ENCODE measurements at regions not wholly inside any gene's neighbourhood (a gene's known extent, or its start where the extent isn't known, plus 50 kb on each side); places are given as distances from the start of the nearest gene placed in this dataset.

- Histone ChIP-seq H3K4me1 (ENCODE audit: insufficient read depth, low read length) (no peaks in the 10 kb centered on the region), H4K20me1 (ENCODE audit: insufficient read depth, low read length) (no peaks in the 10 kb centered on the region), H3K27ac (ENCODE audit: low read depth, low read length) (no peak overlapping the region), H2AFZ (ENCODE audit: low read depth, low read length) (no peak overlapping the region), H3K36me3 (ENCODE audit: insufficient read depth, low read length) (no peaks in the 10 kb centered on the region), H3K4me2 (ENCODE audit: low read length) (no peak overlapping the region), H3K79me2 (ENCODE audit: insufficient read depth, low read length) (no peaks in the 10 kb centered on the region), H3K9ac (ENCODE audit: low read length) (no peak overlapping the region), H3K27me3 (ENCODE audit: insufficient read depth, low read length) (no peaks in the 10 kb centered on the region), H3K4me3 (ENCODE audit: insufficient read depth, low read depth, low read length) (no peak overlapping the region), H3K9me3 (ENCODE audit: insufficient read depth, low read depth, low read length) (no peaks in the 10 kb centered on the region)
- no peaks in the 10 kb centered on the region for H3K27me3 Mint-ChIP-seq (ENCODE audit: low read depth, unreplicated experiment)
- DNase-seq (ENCODE audit: low read depth) = no peak
- peaks cover 2% of the 10 kb centered on the region for H3K4me1 Mint-ChIP-seq (ENCODE audit: low read depth, unreplicated experiment)
- FAIRE-seq = no peak
- H3K36me3 Mint-ChIP-seq (ENCODE audit: low read depth, unreplicated experiment) = no peaks in the 10 kb centered on the region
- no peaks in the 10 kb centered on the region for H3K9me3 Mint-ChIP-seq (ENCODE audit: unreplicated experiment)
- H3K27ac Mint-ChIP-seq (ENCODE audit: unreplicated experiment) = no peak overlapping the region
- no peak for TF ChIP-seq CTCF (IDR thresholded peaks at IDR 0.05; ENCODE audit: insufficient read depth, low read depth, low read length)
- no peak for TF ChIP-seq EZH2 (IDR thresholded peaks at IDR 0.05; ENCODE audit: insufficient read depth, low read length)
- no peak overlapping the region for H3K4me3 Mint-ChIP-seq (ENCODE audit: unreplicated experiment)
Observed at GRCh38 chr13:73201626-73202025, 142.8 kb downstream of the KLF5 start.

- FAIRE-seq (no peak), DNase-seq (ENCODE audit: low read depth) (no peak)
- no peak overlapping the region for H3K9ac ChIP-seq (ENCODE audit: low read length)
- no peaks in the 10 kb centered on the region for H3K9me3 ChIP-seq (ENCODE audit: insufficient read depth, low read depth, low read length)
- no peaks in the 10 kb centered on the region for H3K36me3 Mint-ChIP-seq (ENCODE audit: low read depth, unreplicated experiment)
- H3K4me3 Mint-ChIP-seq (ENCODE audit: unreplicated experiment) = no peak overlapping the region
- H2AFZ ChIP-seq (ENCODE audit: low read depth, low read length) = no peak overlapping the region
- peaks cover 2% of the 10 kb centered on the region for H3K4me1 Mint-ChIP-seq (ENCODE audit: low read depth, unreplicated experiment)
- H3K36me3 ChIP-seq (ENCODE audit: insufficient read depth, low read length) = no peaks in the 10 kb centered on the region
- H3K9me3 Mint-ChIP-seq (ENCODE audit: unreplicated experiment) = no peaks in the 10 kb centered on the region
- no peaks in the 10 kb centered on the region for H4K20me1 ChIP-seq (ENCODE audit: insufficient read depth, low read length)
- H3K27ac Mint-ChIP-seq (ENCODE audit: unreplicated experiment) = no peak overlapping the region
- TF ChIP-seq CTCF (IDR thresholded peaks at IDR 0.05; ENCODE audit: insufficient read depth, low read depth, low read length) (no peak), EZH2 (IDR thresholded peaks at IDR 0.05; ENCODE audit: insufficient read depth, low read length) (no peak)
- H3K27ac ChIP-seq (ENCODE audit: low read depth, low read length) = no peak overlapping the region
- H3K27me3 ChIP-seq (ENCODE audit: insufficient read depth, low read length) = no peaks in the 10 kb centered on the region
- H3K4me2 ChIP-seq (ENCODE audit: low read length) = no peak overlapping the region
- H3K4me1 ChIP-seq (ENCODE audit: insufficient read depth, low read length) = no peaks in the 10 kb centered on the region
- no peak overlapping the region for H3K4me3 ChIP-seq (ENCODE audit: insufficient read depth, low read depth, low read length)
- H3K27me3 Mint-ChIP-seq (ENCODE audit: low read depth, unreplicated experiment) = no peaks in the 10 kb centered on the region
- H3K79me2 ChIP-seq (ENCODE audit: insufficient read depth, low read length) = no peaks in the 10 kb centered on the region
Observed at GRCh38 chr13:73198991-73199411, 140.2 kb downstream of the KLF5 start.

GRCh38 chr13:73195091-73195490 is 136.3 kb downstream of the KLF5 start:
- H3K4me1 Mint-ChIP-seq (ENCODE audit: low read depth, unreplicated experiment) = no peaks in the 10 kb centered on the region
- Histone ChIP-seq H3K4me3 (ENCODE audit: insufficient read depth, low read depth, low read length) (no peak overlapping the region), H3K4me2 (ENCODE audit: low read length) (no peak overlapping the region), H3K9me3 (ENCODE audit: insufficient read depth, low read depth, low read length) (no peaks in the 10 kb centered on the region), H3K9ac (ENCODE audit: low read length) (no peak overlapping the region), H3K4me1 (ENCODE audit: insufficient read depth, low read length) (no peaks in the 10 kb centered on the region), H3K36me3 (ENCODE audit: insufficient read depth, low read length) (no peaks in the 10 kb centered on the region), H3K27ac (ENCODE audit: low read depth, low read length) (no peak overlapping the region), H3K27me3 (ENCODE audit: insufficient read depth, low read length) (no peaks in the 10 kb centered on the region), H2AFZ (ENCODE audit: low read depth, low read length) (no peak overlapping the region), H3K79me2 (ENCODE audit: insufficient read depth, low read length) (no peaks in the 10 kb centered on the region), H4K20me1 (ENCODE audit: insufficient read depth, low read length) (no peaks in the 10 kb centered on the region)
- DNase-seq (ENCODE audit: low read depth) (no peak), FAIRE-seq (no peak)
- TF ChIP-seq EZH2 (IDR thresholded peaks at IDR 0.05; ENCODE audit: insufficient read depth, low read length) (no peak), CTCF (IDR thresholded peaks at IDR 0.05; ENCODE audit: insufficient read depth, low read depth, low read length) (no peak)
- no peaks in the 10 kb centered on the region for H3K27me3 Mint-ChIP-seq (ENCODE audit: low read depth, unreplicated experiment)
- H3K9me3 Mint-ChIP-seq (ENCODE audit: unreplicated experiment) = no peaks in the 10 kb centered on the region
- no peak overlapping the region for H3K4me3 Mint-ChIP-seq (ENCODE audit: unreplicated experiment)
- no peaks in the 10 kb centered on the region for H3K36me3 Mint-ChIP-seq (ENCODE audit: low read depth, unreplicated experiment)
- no peak overlapping the region for H3K27ac Mint-ChIP-seq (ENCODE audit: unreplicated experiment)
